GM21737 (cell line): ENCODE measurements at regions not wholly inside any gene's neighbourhood (a gene's known extent, or its start where the extent isn't known, plus 50 kb on each side); places are given as distances from the start of the nearest gene placed in this dataset.

Experiments
- ATAC-seq: cut with Tn5 transposase; IDR thresholded peaks from one replicate; pipeline ENCODE4 v1.9.1; 2021; ENCODE audit warnings: mild to moderate bottlenecking, moderate library complexity; ENCODE audit not compliant: unreplicated experiment

- ATAC-seq: no peak
Observed at GRCh38 chr18:54023471-54023870, 201.0 kb downstream of the MBD2 start.

GRCh38 chr18:54020966-54021365, 203.5 kb downstream of the MBD2 start:
- ATAC-seq: no peak

- ATAC-seq: no peak
Observed at GRCh38 chr18:54020156-54020745, 204.2 kb downstream of the MBD2 start.

- ATAC-seq: no peak
Observed at GRCh38 chr18:54019641-54020040, 204.8 kb downstream of the MBD2 start.

GRCh38 chr18:54013452-54013851, 211.0 kb downstream of the MBD2 start:
- no peak for ATAC-seq

GRCh38 chr18:54004828-54005227, 219.6 kb downstream of the MBD2 start:
- no peak for ATAC-seq

- no peak for ATAC-seq
Observed at GRCh38 chr18:54003195-54003594, 221.3 kb downstream of the MBD2 start.

GRCh38 chr18:53997064-53997463, 227.4 kb downstream of the MBD2 start:
- no peak for ATAC-seq

GRCh38 chr18:53994016-53994415, 230.5 kb downstream of the MBD2 start:
- no peak for ATAC-seq

GRCh38 chr18:53991805-53992204, 232.7 kb downstream of the MBD2 start:
- ATAC-seq: no peak

- no peak for ATAC-seq
Observed at GRCh38 chr18:53991202-53991601, 233.3 kb downstream of the MBD2 start.

- no peak for ATAC-seq
Observed at GRCh38 chr18:53990485-53990884, 234.0 kb downstream of the MBD2 start.

GRCh38 chr18:53984021-53984420, 240.4 kb downstream of the MBD2 start:
- no peak for ATAC-seq

- no peak for ATAC-seq
Observed at GRCh38 chr18:53971331-53971730, 253.1 kb downstream of the MBD2 start.

GRCh38 chr18:53952700-53953099, 271.8 kb downstream of the MBD2 start:
- ATAC-seq: no peak

GRCh38 chr18:53950545-53950944, 273.9 kb downstream of the MBD2 start:
- no peak for ATAC-seq

GRCh38 chr18:53948991-53949390, 275.5 kb downstream of the MBD2 start:
- ATAC-seq: no peak

- no peak for ATAC-seq
Observed at GRCh38 chr18:53947092-53947640, 277.3 kb downstream of the MBD2 start.

GRCh38 chr18:53946594-53946993, 277.9 kb downstream of the MBD2 start:
- ATAC-seq: no peak

- no peak for ATAC-seq
Observed at GRCh38 chr18:53944721-53945120, 279.7 kb downstream of the MBD2 start.

GRCh38 chr18:53943326-53943860, 281.1 kb downstream of the MBD2 start:
- no peak for ATAC-seq

- no peak for ATAC-seq
Observed at GRCh38 chr18:53941601-53942338, 282.7 kb downstream of the MBD2 start.
